Upper lobe of left lung (tissue), 4 donors: ENCODE measurements at regions not wholly inside any gene's neighbourhood (a gene's known extent, or its start where the extent isn't known, plus 50 kb on each side); places are given as distances from the start of the nearest gene placed in this dataset.
"Not testable (repeated sequence)": the region's sequence is repeated elsewhere in the genome, so short reads cannot be mapped to it uniquely, and the experiment has no call there.

Experiments
- POLR2AphosphoS5 ChIP-seq, 2 donors: sonication (generic); formaldehyde crosslinking; IDR thresholded peaks; one replicate each; pipeline ENCODE4 v1.5.1; 2017; ENCODE audit warnings: antibody characterized with exemption in 2 of 2
- TF ChIP-seq, protein P1 (sequence below), 6 experiments: fragments of 450-650 bp in 4 of 6; fragments of 200-600 bp in 2 of 6; sonication (generic) in 2 of 6; IDR thresholded peaks; one replicate each; pipeline ENCODE4 v1.5.1; 2016 to 2019; ENCODE audit warnings: antibody characterized with exemption in 6 of 6

DNA sequence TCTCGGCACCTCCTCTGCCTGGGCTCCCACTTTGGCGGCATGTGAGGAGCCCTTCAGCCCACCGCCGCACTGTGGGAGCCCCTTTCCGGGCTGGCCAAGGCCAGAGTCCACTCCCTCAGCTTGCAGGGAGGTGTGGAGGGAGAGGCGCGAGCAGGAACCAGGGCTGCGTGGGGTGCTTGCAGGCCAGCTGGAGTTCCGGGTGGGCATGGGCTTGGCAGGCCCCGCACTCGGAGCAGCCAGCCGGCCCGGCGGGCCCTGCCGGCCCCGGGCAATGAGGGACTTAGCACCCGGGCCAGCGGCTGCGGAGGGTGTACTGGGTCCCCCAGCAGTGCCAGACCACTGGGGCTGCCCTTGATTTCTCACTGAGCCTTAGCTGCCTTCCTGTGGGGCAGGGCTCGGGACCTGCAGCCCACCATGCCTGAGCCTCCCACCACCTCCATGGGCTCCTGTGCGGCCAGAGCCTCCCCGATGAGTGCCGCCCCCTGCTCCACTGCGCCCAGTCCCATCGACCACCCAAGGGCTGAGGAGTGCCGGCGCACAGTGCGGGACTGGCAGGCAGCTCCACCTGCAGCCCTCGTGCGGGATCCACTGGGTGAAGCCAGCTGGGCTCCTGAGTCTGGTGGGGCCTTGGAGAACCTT is 361.9 kb upstream of the API5 start:
- not testable (repeated sequence) for TF ChIP-seq POLR2AphosphoS5 (IDR thresholded peaks at IDR 0.05)
- TF ChIP-seq, protein P1, sequence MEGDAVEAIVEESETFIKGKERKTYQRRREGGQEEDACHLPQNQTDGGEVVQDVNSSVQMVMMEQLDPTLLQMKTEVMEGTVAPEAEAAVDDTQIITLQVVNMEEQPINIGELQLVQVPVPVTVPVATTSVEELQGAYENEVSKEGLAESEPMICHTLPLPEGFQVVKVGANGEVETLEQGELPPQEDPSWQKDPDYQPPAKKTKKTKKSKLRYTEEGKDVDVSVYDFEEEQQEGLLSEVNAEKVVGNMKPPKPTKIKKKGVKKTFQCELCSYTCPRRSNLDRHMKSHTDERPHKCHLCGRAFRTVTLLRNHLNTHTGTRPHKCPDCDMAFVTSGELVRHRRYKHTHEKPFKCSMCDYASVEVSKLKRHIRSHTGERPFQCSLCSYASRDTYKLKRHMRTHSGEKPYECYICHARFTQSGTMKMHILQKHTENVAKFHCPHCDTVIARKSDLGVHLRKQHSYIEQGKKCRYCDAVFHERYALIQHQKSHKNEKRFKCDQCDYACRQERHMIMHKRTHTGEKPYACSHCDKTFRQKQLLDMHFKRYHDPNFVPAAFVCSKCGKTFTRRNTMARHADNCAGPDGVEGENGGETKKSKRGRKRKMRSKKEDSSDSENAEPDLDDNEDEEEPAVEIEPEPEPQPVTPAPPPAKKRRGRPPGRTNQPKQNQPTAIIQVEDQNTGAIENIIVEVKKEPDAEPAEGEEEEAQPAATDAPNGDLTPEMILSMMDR (IDR thresholded peaks at IDR 0.05), result not testable (repeated sequence)
